HG02623 (cell line): ENCODE measurements at regions not wholly inside any gene's neighbourhood (a gene's known extent, or its start where the extent isn't known, plus 50 kb on each side); places are given as distances from the start of the nearest gene placed in this dataset.

Experiments
- ATAC-seq: cut with Tn5 transposase; IDR thresholded peaks from one replicate; pipeline ENCODE4 v1.9.1; 2021; ENCODE audit warnings: moderate library complexity; ENCODE audit not compliant: unreplicated experiment

- no peak for ATAC-seq
Observed at GRCh38 chr6:166776571-166776970, 149.5 kb upstream of the RPS6KA2 start.

GRCh38 chr6:166775923-166776220 is 148.8 kb upstream of the RPS6KA2 start:
- no peak for ATAC-seq

- no peak for ATAC-seq
Observed at GRCh38 chr6:166775180-166775922, 148.3 kb upstream of the RPS6KA2 start.

- ATAC-seq = no peak
Observed at GRCh38 chr6:166774770-166775169, 147.7 kb upstream of the RPS6KA2 start.

GRCh38 chr6:166774292-166774691 is 147.2 kb upstream of the RPS6KA2 start:
- ATAC-seq = no peak

GRCh38 chr6:166772518-166772917 is 145.5 kb upstream of the RPS6KA2 start:
- no peak for ATAC-seq

- ATAC-seq = no peak
Observed at GRCh38 chr6:166771701-166772100, 144.7 kb upstream of the RPS6KA2 start.

- no peak for ATAC-seq
Observed at GRCh38 chr6:166770216-166771116, 143.4 kb upstream of the RPS6KA2 start.

GRCh38 chr6:166769648-166770047 is 142.6 kb upstream of the RPS6KA2 start:
- ATAC-seq = no peak

- no peak for ATAC-seq
Observed at GRCh38 chr6:166768761-166769160, 141.7 kb upstream of the RPS6KA2 start.

GRCh38 chr6:166767230-166767629 is 140.2 kb upstream of the RPS6KA2 start:
- ATAC-seq = no peak

GRCh38 chr6:166766769-166767168 is 139.7 kb upstream of the RPS6KA2 start:
- no peak for ATAC-seq

- ATAC-seq = no peak
Observed at GRCh38 chr6:166765234-166765541, 138.1 kb upstream of the RPS6KA2 start.

GRCh38 chr6:166764473-166765233 is 137.6 kb upstream of the RPS6KA2 start:
- no peak for ATAC-seq

- ATAC-seq = no peak
Observed at GRCh38 chr6:166763606-166764472, 136.8 kb upstream of the RPS6KA2 start.

GRCh38 chr6:166761801-166762200 is 134.8 kb upstream of the RPS6KA2 start:
- ATAC-seq = no peak

GRCh38 chr6:166760288-166760687 is 133.2 kb upstream of the RPS6KA2 start:
- ATAC-seq = no peak

- ATAC-seq = no peak
Observed at GRCh38 chr6:166758136-166758704, 131.2 kb upstream of the RPS6KA2 start.

GRCh38 chr6:166757232-166758135 is 130.4 kb upstream of the RPS6KA2 start:
- ATAC-seq = no peak
